WTC11 (cell line): ENCODE measurements at regions not wholly inside any gene's neighbourhood (a gene's known extent, or its start where the extent isn't known, plus 50 kb on each side); places are given as distances from the start of the nearest gene placed in this dataset.

Experiments
- ATAC-seq: fragments of 200-7000 bp; cut with Tn5 transposase; 2 replicates; pipeline ENCODE4 v1.10.0; 2021; ENCODE audit warnings: mild to moderate bottlenecking, moderate library complexity
- CTCF ChIA-PET: fragments of 300-600 bp; sonication (Branson Sonifier 250); formaldehyde crosslinking; loops from one replicate; lab custom pipeline; 2021; ENCODE audit warnings: antibody characterized with exemption; lab: Charles Lee
- POLR2A ChIA-PET: fragments of 350-600 bp; sonication (Branson Sonifier 250); formaldehyde crosslinking; loops from one replicate; lab custom pipeline; 2021; ENCODE audit warnings: antibody characterized with exemption; lab: Charles Lee
- DNase-seq: peaks from one replicate; pipeline ENCODE4 v3.0.0; 2021; ENCODE audit warnings: low spot score
- H3K27ac Mint-ChIP-seq: 2 replicates; pipeline ENCODE4 v1.8.0; 2021; ENCODE audit warnings: mixed read lengths
- H3K27me3 Mint-ChIP-seq: 2 replicates; pipeline ENCODE4 v1.8.0; 2021; ENCODE audit warnings: low read depth, mild to moderate bottlenecking, moderate library complexity, mixed read lengths
- H3K36me3 Mint-ChIP-seq: 2 replicates; pipeline ENCODE4 v1.8.0; 2021; ENCODE audit warnings: mixed read lengths
- H3K4me1 Mint-ChIP-seq: 2 replicates; pipeline ENCODE4 v1.8.0; 2022; ENCODE audit warnings: mixed read lengths
- H3K4me3 Mint-ChIP-seq: 2 replicates; pipeline ENCODE4 v1.8.0; 2021; ENCODE audit warnings: mild to moderate bottlenecking, moderate library complexity, mixed read lengths
- H3K9me3 Mint-ChIP-seq: 2 replicates; pipeline ENCODE4 v1.8.0; 2021; ENCODE audit warnings: mixed read lengths
- CREB1 ChIP-seq: sonication (generic); formaldehyde crosslinking; IDR thresholded peaks from 2 replicates; pipeline ENCODE4 v1.8.0; 2023; ENCODE audit warnings: mild to moderate bottlenecking, missing genetic modification reagents
- CREM ChIP-seq: sonication (generic); formaldehyde crosslinking; IDR thresholded peaks from 2 replicates; pipeline ENCODE4 v1.8.1; 2022; ENCODE audit warnings: mild to moderate bottlenecking, missing genetic modification reagents, moderate library complexity
- ELF4 ChIP-seq: sonication (generic); formaldehyde crosslinking; IDR thresholded peaks from 2 replicates; pipeline ENCODE4 v1.8.1; 2022; ENCODE audit warnings: low read depth, mild to moderate bottlenecking, moderate library complexity, missing genetic modification reagents
- EMX1 ChIP-seq: fragments of 250-450 bp; sonication (Bioruptor Pico); IDR thresholded peaks from 2 replicates; pipeline ENCODE4 v1.8.0; 2021; ENCODE audit warnings: mild to moderate bottlenecking
- HMGXB4 ChIP-seq: sonication (generic); formaldehyde crosslinking; IDR thresholded peaks from 2 replicates; pipeline ENCODE4 v1.8.1; 2023; ENCODE audit warnings: mild to moderate bottlenecking, moderate library complexity, missing genetic modification reagents
- IRF1 ChIP-seq: sonication (generic); formaldehyde crosslinking; IDR thresholded peaks from 2 replicates; pipeline ENCODE4 v1.8.0; 2023; ENCODE audit warnings: missing genetic modification reagents
- NFE2L1 ChIP-seq: sonication (generic); formaldehyde crosslinking; IDR thresholded peaks from 2 replicates; pipeline ENCODE4 v1.8.1; 2023; ENCODE audit warnings: missing genetic modification reagents
- NFYB ChIP-seq: sonication (generic); formaldehyde crosslinking; conservative IDR thresholded peaks from 2 replicates; pipeline ENCODE4 v1.8.0; 2022; ENCODE audit warnings: low read depth, missing genetic modification reagents
- PREB ChIP-seq: sonication (generic); formaldehyde crosslinking; IDR thresholded peaks from 2 replicates; pipeline ENCODE4 v1.8.1; 2022; ENCODE audit warnings: mild to moderate bottlenecking, missing genetic modification reagents, moderate library complexity, borderline replicate concordance
- SMAD3 ChIP-seq: sonication (generic); formaldehyde crosslinking; IDR thresholded peaks from 2 replicates; pipeline ENCODE4 v1.8.0; 2022; ENCODE audit warnings: missing genetic modification reagents, mild to moderate bottlenecking, borderline replicate concordance
- SMAD4 ChIP-seq: sonication (generic); formaldehyde crosslinking; IDR thresholded peaks from 2 replicates; pipeline ENCODE4 v1.8.0; 2022; ENCODE audit warnings: mild to moderate bottlenecking, missing genetic modification reagents
- SP1 ChIP-seq: sonication (generic); formaldehyde crosslinking; conservative IDR thresholded peaks from 2 replicates; pipeline ENCODE4 v1.8.1; 2022; ENCODE audit warnings: missing genetic modification reagents
- TCF7 ChIP-seq: sonication (generic); formaldehyde crosslinking; IDR thresholded peaks from 2 replicates; pipeline ENCODE4 v1.8.0; 2022; ENCODE audit warnings: mild to moderate bottlenecking, low read depth, missing genetic modification reagents, moderate library complexity
- TEAD1 ChIP-seq: sonication (generic); formaldehyde crosslinking; IDR thresholded peaks from 2 replicates; pipeline ENCODE4 v1.8.0; 2022; ENCODE audit warnings: mild to moderate bottlenecking, missing genetic modification reagents
- TP53 ChIP-seq: sonication (generic); formaldehyde crosslinking; IDR thresholded peaks from 2 replicates; pipeline ENCODE4 v1.8.1; 2023; ENCODE audit warnings: mild to moderate bottlenecking, missing genetic modification reagents
- TF ChIP-seq, protein P1 (sequence below): fragments of 200-600 bp; IDR thresholded peaks from 2 replicates; pipeline ENCODE4 v1.8.0; 2022; ENCODE audit warnings: antibody characterized with exemption
- TF ChIP-seq, protein P2 (sequence below): sonication (generic); formaldehyde crosslinking; IDR thresholded peaks from 2 replicates; pipeline ENCODE4 v1.8.0; 2022; ENCODE audit warnings: mild to moderate bottlenecking, missing genetic modification reagents
- TF ChIP-seq, protein P3 (sequence below): sonication (generic); formaldehyde crosslinking; IDR thresholded peaks from 2 replicates; pipeline ENCODE4 v1.8.0; 2023; ENCODE audit warnings: missing genetic modification reagents, mild to moderate bottlenecking, borderline replicate concordance
- TF ChIP-seq, protein P4 (sequence below): sonication (generic); formaldehyde crosslinking; conservative IDR thresholded peaks from 2 replicates; pipeline ENCODE4 v1.8.1; 2023; ENCODE audit warnings: mild to moderate bottlenecking, low read depth, missing genetic modification reagents, moderate library complexity
- TF ChIP-seq, protein P5 (sequence below): sonication (generic); formaldehyde crosslinking; IDR thresholded peaks from 2 replicates; pipeline ENCODE4 v1.8.1; 2022; ENCODE audit warnings: low read depth, missing genetic modification reagents, borderline replicate concordance

DNA sequence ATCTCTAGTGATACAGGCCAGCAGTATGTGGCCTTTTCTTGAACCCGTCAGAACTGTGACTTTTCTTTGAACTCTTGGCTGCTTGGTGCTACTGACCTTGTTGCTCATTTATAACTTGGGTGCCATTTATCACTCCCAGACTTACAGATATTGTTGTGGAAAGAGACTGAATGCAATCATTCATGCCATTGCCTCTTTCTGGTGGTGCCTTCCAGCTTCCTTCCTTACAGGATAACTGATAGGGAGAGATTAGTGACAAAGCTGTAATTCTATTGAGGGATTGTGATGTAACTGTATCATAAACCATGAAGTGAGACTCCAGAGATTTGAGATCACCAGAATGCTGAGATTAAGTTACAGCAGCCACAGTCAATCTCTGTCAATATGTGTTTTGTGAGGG is 256.5 kb downstream of the USP25 start:
- Mint-ChIP-seq H3K9me3 (peaks cover 20% of the 10 kb centered on the region), H3K36me3 (peaks cover 5% of the 10 kb centered on the region; the same call in 1 of the 2 replicates), H3K4me1 (no peaks in the 10 kb centered on the region), H3K27me3 (no peaks in the 10 kb centered on the region), H3K4me3 (no peak overlapping the region), H3K27ac (no peak overlapping the region)
- TF ChIP-seq SP1 (CRISPR knock-in tag) = no peak
- TF ChIP-seq, protein P1, sequence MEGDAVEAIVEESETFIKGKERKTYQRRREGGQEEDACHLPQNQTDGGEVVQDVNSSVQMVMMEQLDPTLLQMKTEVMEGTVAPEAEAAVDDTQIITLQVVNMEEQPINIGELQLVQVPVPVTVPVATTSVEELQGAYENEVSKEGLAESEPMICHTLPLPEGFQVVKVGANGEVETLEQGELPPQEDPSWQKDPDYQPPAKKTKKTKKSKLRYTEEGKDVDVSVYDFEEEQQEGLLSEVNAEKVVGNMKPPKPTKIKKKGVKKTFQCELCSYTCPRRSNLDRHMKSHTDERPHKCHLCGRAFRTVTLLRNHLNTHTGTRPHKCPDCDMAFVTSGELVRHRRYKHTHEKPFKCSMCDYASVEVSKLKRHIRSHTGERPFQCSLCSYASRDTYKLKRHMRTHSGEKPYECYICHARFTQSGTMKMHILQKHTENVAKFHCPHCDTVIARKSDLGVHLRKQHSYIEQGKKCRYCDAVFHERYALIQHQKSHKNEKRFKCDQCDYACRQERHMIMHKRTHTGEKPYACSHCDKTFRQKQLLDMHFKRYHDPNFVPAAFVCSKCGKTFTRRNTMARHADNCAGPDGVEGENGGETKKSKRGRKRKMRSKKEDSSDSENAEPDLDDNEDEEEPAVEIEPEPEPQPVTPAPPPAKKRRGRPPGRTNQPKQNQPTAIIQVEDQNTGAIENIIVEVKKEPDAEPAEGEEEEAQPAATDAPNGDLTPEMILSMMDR = no peak
- TF ChIP-seq CREB1 (CRISPR knock-in tag) = no peak
- TF ChIP-seq CREM (CRISPR knock-in tag) = no peak
- TF ChIP-seq IRF1 (CRISPR knock-in tag) = no peak
- no peak for ATAC-seq
- CTCF ChIA-PET = no interaction called here
- DNase-seq = no peak
- POLR2A ChIA-PET = no interaction called here

DNA sequence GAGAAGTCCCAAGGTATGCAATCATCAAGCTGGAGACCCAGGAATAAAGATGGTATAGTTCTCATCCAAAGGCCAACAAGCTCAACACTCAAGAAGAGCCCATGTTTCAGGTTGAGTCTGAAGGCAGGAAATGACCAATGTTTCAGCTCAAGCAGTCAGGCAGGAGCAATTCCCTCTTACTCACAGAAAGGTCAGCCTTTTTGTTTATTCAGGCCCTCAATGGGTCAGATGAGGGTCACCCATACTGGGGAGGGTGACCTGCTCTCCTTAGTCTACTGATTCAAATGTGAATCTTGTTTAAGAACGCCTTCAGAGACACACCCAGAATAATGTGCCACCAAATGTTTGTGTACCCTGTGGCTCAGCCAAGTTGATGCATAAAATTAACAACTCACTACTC is 262.4 kb downstream of the USP25 start:
- no peaks in the 10 kb centered on the region for H3K4me1 Mint-ChIP-seq
- H3K9me3 Mint-ChIP-seq = peaks cover 8% of the 10 kb centered on the region
- H3K36me3 Mint-ChIP-seq = no peaks in the 10 kb centered on the region
- H3K27ac Mint-ChIP-seq = no peak overlapping the region
- no peak overlapping the region for H3K4me3 Mint-ChIP-seq
- ChIA-PET CTCF (interaction anchor here (1.2 kb wide), 1 partner anchor 11 kb away, joined by 4 read pairs; no protein-coding TSS in a partner anchor), POLR2A (interaction anchor here (0.6 kb wide), 1 partner anchor 377 kb away, joined by 3 read pairs; no protein-coding TSS in a partner anchor)
- no peaks in the 10 kb centered on the region for H3K27me3 Mint-ChIP-seq
- DNase-seq = no peak
- no peak for ATAC-seq
- no peak for TF ChIP-seq NFYB (CRISPR knock-in tag)
- TF ChIP-seq NFE2L1 (CRISPR knock-in tag) = no peak
- TF ChIP-seq TCF7 (CRISPR knock-in tag) = no peak
- TF ChIP-seq TP53 (CRISPR knock-in tag) = no peak
- TF ChIP-seq, protein P2, sequence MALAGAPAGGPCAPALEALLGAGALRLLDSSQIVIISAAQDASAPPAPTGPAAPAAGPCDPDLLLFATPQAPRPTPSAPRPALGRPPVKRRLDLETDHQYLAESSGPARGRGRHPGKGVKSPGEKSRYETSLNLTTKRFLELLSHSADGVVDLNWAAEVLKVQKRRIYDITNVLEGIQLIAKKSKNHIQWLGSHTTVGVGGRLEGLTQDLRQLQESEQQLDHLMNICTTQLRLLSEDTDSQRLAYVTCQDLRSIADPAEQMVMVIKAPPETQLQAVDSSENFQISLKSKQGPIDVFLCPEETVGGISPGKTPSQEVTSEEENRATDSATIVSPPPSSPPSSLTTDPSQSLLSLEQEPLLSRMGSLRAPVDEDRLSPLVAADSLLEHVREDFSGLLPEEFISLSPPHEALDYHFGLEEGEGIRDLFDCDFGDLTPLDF = no peak
- no peak for TF ChIP-seq CREM (CRISPR knock-in tag)
- TF ChIP-seq, protein P3, sequence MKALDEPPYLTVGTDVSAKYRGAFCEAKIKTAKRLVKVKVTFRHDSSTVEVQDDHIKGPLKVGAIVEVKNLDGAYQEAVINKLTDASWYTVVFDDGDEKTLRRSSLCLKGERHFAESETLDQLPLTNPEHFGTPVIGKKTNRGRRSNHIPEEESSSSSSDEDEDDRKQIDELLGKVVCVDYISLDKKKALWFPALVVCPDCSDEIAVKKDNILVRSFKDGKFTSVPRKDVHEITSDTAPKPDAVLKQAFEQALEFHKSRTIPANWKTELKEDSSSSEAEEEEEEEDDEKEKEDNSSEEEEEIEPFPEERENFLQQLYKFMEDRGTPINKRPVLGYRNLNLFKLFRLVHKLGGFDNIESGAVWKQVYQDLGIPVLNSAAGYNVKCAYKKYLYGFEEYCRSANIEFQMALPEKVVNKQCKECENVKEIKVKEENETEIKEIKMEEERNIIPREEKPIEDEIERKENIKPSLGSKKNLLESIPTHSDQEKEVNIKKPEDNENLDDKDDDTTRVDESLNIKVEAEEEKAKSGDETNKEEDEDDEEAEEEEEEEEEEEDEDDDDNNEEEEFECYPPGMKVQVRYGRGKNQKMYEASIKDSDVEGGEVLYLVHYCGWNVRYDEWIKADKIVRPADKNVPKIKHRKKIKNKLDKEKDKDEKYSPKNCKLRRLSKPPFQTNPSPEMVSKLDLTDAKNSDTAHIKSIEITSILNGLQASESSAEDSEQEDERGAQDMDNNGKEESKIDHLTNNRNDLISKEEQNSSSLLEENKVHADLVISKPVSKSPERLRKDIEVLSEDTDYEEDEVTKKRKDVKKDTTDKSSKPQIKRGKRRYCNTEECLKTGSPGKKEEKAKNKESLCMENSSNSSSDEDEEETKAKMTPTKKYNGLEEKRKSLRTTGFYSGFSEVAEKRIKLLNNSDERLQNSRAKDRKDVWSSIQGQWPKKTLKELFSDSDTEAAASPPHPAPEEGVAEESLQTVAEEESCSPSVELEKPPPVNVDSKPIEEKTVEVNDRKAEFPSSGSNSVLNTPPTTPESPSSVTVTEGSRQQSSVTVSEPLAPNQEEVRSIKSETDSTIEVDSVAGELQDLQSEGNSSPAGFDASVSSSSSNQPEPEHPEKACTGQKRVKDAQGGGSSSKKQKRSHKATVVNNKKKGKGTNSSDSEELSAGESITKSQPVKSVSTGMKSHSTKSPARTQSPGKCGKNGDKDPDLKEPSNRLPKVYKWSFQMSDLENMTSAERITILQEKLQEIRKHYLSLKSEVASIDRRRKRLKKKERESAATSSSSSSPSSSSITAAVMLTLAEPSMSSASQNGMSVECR (CRISPR knock-in tag) = no peak
- TF ChIP-seq ELF4 (CRISPR knock-in tag) = no peak
- no peak for TF ChIP-seq PREB (CRISPR knock-in tag)
- TF ChIP-seq EMX1 (CRISPR knock-in tag) = no peak
- TF ChIP-seq, protein P4, sequence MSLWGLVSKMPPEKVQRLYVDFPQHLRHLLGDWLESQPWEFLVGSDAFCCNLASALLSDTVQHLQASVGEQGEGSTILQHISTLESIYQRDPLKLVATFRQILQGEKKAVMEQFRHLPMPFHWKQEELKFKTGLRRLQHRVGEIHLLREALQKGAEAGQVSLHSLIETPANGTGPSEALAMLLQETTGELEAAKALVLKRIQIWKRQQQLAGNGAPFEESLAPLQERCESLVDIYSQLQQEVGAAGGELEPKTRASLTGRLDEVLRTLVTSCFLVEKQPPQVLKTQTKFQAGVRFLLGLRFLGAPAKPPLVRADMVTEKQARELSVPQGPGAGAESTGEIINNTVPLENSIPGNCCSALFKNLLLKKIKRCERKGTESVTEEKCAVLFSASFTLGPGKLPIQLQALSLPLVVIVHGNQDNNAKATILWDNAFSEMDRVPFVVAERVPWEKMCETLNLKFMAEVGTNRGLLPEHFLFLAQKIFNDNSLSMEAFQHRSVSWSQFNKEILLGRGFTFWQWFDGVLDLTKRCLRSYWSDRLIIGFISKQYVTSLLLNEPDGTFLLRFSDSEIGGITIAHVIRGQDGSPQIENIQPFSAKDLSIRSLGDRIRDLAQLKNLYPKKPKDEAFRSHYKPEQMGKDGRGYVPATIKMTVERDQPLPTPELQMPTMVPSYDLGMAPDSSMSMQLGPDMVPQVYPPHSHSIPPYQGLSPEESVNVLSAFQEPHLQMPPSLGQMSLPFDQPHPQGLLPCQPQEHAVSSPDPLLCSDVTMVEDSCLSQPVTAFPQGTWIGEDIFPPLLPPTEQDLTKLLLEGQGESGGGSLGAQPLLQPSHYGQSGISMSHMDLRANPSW (CRISPR knock-in tag) = no peak
- TF ChIP-seq SP1 (CRISPR knock-in tag) = no peak
- TF ChIP-seq SMAD3 (CRISPR knock-in tag) = no peak
- TF ChIP-seq HMGXB4 (CRISPR knock-in tag) = no peak
- TF ChIP-seq, protein P5, sequence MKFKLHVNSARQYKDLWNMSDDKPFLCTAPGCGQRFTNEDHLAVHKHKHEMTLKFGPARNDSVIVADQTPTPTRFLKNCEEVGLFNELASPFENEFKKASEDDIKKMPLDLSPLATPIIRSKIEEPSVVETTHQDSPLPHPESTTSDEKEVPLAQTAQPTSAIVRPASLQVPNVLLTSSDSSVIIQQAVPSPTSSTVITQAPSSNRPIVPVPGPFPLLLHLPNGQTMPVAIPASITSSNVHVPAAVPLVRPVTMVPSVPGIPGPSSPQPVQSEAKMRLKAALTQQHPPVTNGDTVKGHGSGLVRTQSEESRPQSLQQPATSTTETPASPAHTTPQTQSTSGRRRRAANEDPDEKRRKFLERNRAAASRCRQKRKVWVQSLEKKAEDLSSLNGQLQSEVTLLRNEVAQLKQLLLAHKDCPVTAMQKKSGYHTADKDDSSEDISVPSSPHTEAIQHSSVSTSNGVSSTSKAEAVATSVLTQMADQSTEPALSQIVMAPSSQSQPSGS (CRISPR knock-in tag) = no peak
- no peak for TF ChIP-seq TEAD1 (CRISPR knock-in tag)
- no peak for TF ChIP-seq SMAD4
